Inferior parietal cortex (tissue), 1 donor: ENCODE measurements at regions not wholly inside any gene's neighbourhood (a gene's known extent, or its start where the extent isn't known, plus 50 kb on each side); places are given as distances from the start of the nearest gene placed in this dataset.
A peak's percentile ranks its signal among the peaks of the same experiment; 100 is the strongest.
"Not testable (repeated sequence)": the region's sequence is repeated elsewhere in the genome, so short reads cannot be mapped to it uniquely, and the experiment has no call there.

Source experiments
- DNase-seq: peaks from one replicate; pipeline ENCODE4 v3.0.0-alpha.2; 2016; ENCODE audit errors: extremely low spot score

GRCh38 chr16:75837264-75837663 is 111.0 kb upstream of the CPHXL start:
- no peak for DNase-seq

- no peak for DNase-seq
Measured at GRCh38 chr16:75837681-75838080, 111.4 kb upstream of the CPHXL start.

GRCh38 chr16:75841517-75841916 is 115.2 kb upstream of the CPHXL start:
- no peak for DNase-seq

DNA sequence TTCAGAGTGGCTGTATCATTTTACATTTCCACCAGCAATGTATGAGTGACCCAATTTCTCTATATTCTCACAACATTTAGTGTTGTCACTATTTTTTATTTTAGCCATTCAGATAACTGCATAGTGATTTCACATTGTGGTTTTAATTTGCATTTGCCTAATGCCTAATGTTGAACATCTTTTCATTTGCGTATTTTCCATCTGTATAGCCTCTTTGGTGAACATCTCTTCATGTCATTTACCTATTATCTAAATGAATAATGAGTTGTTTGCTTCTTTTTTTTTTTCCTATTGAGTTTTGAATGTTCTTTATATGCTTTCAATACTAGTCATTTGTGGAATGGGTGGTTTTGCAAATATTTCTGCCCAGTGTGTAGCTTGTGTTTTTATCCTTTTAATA is 120.9 kb upstream of the CPHXL start:
- no peak for DNase-seq

- DNase-seq: no peak
Measured at GRCh38 chr16:75854152-75854551, 127.9 kb upstream of the CPHXL start.

- DNase-seq: peak; percentile 76
Measured at GRCh38 chr16:75860326-75861053, 134.2 kb upstream of the CPHXL start.

- peak; percentile 49 for DNase-seq
Measured at GRCh38 chr16:75861311-75862097, 135.2 kb upstream of the CPHXL start.

- no peak for DNase-seq
Measured at GRCh38 chr16:75862098-75862386, 135.8 kb upstream of the CPHXL start.

- no peak for DNase-seq
Measured at GRCh38 chr16:75864243-75864642, 138.0 kb upstream of the CPHXL start.

GRCh38 chr16:75865736-75866135 is 139.4 kb upstream of the CPHXL start:
- no peak for DNase-seq

DNA sequence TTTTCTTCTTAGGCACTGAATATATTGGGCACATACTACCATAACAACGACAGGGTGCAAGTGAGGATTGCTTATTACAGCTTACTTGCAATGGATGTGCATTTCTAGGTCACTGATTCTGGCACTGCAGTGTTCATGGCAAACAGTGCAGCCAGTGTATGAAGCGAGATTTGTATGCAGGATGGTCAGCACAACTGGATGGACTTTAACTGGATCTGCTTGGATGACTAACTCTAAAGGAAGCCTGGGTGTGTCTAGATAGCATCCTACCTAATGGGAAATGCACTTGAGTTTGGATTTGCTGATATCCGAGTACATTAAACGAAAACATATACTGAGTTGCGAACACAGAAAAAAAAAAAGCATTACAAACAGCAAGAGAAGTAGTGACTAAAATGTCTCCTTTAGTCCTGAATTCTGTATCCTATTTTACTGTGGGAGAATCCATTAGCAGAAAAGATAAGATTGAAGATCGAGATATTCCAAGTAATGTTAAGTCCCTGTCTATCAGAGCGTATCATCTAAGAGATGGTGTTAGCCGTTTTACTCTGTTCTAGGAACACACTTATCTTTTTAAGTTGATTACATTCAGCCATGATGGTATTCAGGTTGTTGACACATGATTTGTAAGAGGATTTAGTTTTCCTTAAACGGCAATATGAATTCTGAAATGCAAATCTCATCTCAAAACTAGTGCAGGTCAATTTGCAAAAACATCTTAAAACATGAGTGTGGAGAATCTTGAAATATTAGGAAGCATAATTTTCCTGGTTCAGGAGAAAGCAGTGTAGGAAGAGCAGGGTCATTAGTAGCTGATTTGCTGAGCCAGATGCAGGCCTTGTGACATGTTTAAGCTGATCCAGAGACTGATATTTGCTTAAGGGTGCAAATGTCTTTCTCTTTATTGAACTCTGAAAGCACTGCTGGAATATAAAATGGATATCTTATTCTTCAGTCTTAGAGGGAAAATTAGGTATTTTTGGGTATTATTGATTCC is 142.6 kb upstream of the CPHXL start:
- no peak for DNase-seq

- not testable (repeated sequence) for DNase-seq
Measured at GRCh38 chr16:75881280-75881679, 155.0 kb upstream of the CPHXL start.

DNA sequence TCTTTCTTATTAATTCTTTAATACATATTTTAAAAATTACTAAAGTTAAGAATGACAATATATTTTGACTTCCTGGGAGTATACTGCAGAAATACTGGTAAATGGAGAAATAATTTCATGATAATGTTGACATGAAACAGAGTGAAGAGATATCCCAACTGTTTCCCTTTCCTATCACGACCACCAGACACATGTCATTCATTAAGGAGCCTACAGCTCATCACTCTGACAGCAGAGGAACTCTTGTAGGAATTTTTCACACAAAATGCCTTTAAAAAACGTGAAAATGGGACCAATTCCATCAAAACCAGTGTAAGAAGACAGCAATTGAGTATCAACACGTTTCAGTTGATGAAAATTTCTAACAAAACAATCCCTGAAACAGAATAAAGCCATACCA is 172.9 kb upstream of the CPHXL start:
- no peak for DNase-seq

DNA sequence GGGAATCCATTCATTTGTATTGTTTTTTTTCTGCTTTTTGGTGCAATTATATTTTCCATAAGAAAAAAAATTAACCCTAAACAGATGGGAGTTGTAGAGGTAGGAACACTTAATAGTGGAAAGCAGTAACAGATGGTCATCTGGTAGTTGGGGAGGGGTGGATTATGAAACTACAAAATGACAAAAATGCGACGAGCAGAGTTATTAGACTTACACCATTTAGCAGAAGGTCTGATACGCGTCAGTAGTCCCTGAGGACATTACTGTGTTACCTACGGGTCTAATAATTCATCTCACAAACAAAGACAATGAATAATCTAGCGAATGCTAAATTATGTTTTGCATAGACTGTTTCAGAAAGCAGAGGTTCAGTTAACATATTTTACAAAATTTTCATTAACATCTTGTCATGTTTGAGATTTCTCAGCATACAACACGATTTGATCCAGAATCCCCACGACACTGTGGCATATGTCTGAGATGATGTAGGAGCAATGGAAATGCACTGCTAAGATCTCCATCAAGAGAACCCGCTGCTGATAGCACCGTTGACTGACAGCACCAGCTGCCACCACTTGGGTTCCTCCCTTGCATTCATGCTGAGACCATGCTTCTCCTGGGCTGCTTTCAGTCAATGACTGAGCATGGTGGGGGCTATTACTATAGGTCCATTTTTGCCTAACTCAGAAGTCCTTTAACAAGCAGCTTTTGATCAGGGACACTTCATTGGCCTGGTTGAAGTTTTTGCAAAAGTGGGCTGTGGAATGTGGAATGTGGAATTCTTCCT is 182.2 kb upstream of the CPHXL start:
- DNase-seq: no peak

- no peak for DNase-seq
Measured at GRCh38 chr16:75909746-75910145, 183.5 kb upstream of the CPHXL start.

- DNase-seq: no peak
Measured at GRCh38 chr16:75911896-75912295, 185.6 kb upstream of the CPHXL start.

DNA sequence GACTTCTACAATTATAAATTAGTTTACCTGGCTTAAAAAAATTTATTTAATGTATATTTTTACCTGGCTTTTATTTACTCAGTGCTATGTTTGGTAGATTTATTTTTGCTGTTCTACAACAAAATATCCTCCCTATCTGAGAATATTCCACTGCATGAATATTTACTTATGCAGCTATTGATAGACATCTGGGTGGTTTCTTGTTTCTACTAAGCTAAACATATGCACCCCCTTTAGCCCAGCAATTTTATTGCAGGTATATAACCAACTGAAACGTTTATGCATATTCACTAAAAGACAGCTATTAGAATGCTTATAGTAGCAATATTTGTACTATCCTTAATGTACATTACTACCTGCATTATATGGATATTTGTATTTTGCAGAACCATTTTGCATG is 187.7 kb upstream of the CPHXL start:
- DNase-seq: no peak

- no peak for DNase-seq
Measured at GRCh38 chr16:75916451-75916850, 190.2 kb upstream of the CPHXL start.

- DNase-seq: no peak
Measured at GRCh38 chr16:75918109-75918508, 191.8 kb upstream of the CPHXL start.

DNA sequence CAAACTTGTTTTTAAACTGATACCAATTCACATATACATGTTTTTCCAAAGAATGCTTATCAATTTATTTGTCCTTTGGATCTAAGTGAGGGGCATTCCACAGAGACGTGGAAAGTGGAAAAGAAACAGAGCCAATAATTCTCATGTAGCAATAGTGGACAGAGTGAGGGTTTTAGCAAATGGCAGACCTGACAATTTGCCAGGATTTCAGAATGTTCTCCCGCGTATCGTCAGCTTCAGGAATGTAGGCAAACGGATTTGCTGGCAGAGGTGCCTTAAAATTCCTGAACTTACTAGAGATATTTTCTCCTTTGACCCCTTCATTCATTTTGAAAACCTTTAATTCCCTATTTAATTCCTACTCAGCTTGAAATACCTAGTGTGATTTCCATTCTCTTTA is 193.4 kb upstream of the CPHXL start:
- no peak for DNase-seq

GRCh38 chr16:75921281-75921680 is 195.0 kb upstream of the CPHXL start:
- no peak for DNase-seq

DNA sequence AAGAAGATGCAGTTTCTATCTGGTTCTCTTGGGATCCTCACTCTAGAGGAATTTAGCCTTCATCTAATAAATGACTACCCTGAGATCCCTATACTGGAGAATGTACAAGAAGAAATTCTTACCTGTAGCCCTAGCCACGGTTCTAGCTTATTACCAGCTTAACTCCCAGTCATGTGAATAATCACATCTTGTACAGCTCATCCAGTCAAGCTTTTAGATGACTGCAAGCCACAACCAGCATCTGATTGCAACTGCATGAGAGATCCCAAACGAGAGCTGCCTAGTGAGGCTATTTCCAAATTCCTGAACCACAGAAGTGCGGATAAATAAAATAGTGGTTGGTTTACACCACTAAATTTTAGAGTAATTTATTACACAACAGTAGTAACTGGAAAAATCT is 196.0 kb upstream of the CPHXL start:
- DNase-seq: no peak
